Liver (tissue), 8 donors: ENCODE measurements at regions not wholly inside any gene's neighbourhood (a gene's known extent, or its start where the extent isn't known, plus 50 kb on each side); places are given as distances from the start of the nearest gene placed in this dataset.

Experiments
- DNase-seq: peaks from one replicate; pipeline ENCODE4 v3.0.0-alpha.2; 2017; ENCODE audit warnings: low spot score
- H3K27ac ChIP-seq, 2 donors: one replicate each; pipeline ENCODE4 v1.7.0; 2013; ENCODE audit warnings: inconsistent platforms in 2 of 2, low read length in 2 of 2, control low read depth in 1 of 2, low read depth in 1 of 2, mild to moderate bottlenecking in 1 of 2
- H3K27me3 ChIP-seq, 4 donors: one replicate each; pipeline versions ENCODE4 v1.6.1 to v1.7.0; 2013; ENCODE audit warnings: low read length in 3 of 4, inconsistent platforms in 1 of 4, mild to moderate bottlenecking in 1 of 4, moderate library complexity in 1 of 4; ENCODE audit not compliant: control insufficient read depth in 4 of 4, insufficient read depth in 4 of 4
- H3K36me3 ChIP-seq, 4 donors: one replicate each; pipeline versions ENCODE4 v1.6.1 to v1.7.0; 2013; ENCODE audit warnings: low read length in 3 of 4, mild to moderate bottlenecking in 3 of 4, low read depth in 1 of 4, moderate library complexity in 1 of 4; ENCODE audit not compliant: control insufficient read depth in 4 of 4, insufficient read depth in 3 of 4
- H3K4me1 ChIP-seq, 4 donors: one replicate each; pipeline versions ENCODE4 v1.6.1 to v1.7.0; 2013; ENCODE audit warnings: low read length in 3 of 4, mild to moderate bottlenecking in 3 of 4, moderate library complexity in 1 of 4; ENCODE audit not compliant: control insufficient read depth in 4 of 4, insufficient read depth in 4 of 4
- H3K4me3 ChIP-seq, 3 donors: one replicate each; pipeline versions ENCODE4 v1.6.1 to v1.7.0; 2013; ENCODE audit warnings: low read length in 3 of 3, control low read depth in 1 of 3, low read depth in 1 of 3, mild to moderate bottlenecking in 1 of 3
- H3K9ac ChIP-seq, 2 donors: one replicate each; pipeline ENCODE4 v1.7.0; 2013; ENCODE audit warnings: low read length in 2 of 2, mild to moderate bottlenecking in 2 of 2, moderate library complexity in 2 of 2, control low read depth in 1 of 2, low read depth in 1 of 2
- H3K9me3 ChIP-seq, 4 donors: one replicate each; pipeline versions ENCODE4 v1.6.1 to v1.7.0; 2013; ENCODE audit warnings: low read length in 3 of 4; ENCODE audit not compliant: control insufficient read depth in 4 of 4
- EGR1 ChIP-seq, 2 donors: IDR thresholded peaks; 2 replicates each; pipeline ENCODE4 v1.6.1; 2016 to 2018; ENCODE audit warnings: antibody characterized with exemption in 2 of 2, low read depth in 2 of 2
- FOXA2 ChIP-seq: IDR thresholded peaks from 2 replicates; pipeline ENCODE4 v1.6.1; 2016; ENCODE audit warnings: antibody characterized with exemption
- GABPA ChIP-seq, 2 donors: IDR thresholded peaks in 1 of 2; conservative IDR thresholded peaks in 1 of 2; 2 replicates each; pipeline ENCODE4 v1.6.1; 2016; ENCODE audit warnings: antibody characterized with exemption in 2 of 2, mild to moderate bottlenecking in 1 of 2, moderate library complexity in 1 of 2
- HNF4A ChIP-seq, 2 donors: conservative IDR thresholded peaks; 2 replicates each; pipeline ENCODE4 v1.6.1; 2016; ENCODE audit warnings: antibody characterized with exemption in 2 of 2, mild to moderate bottlenecking in 2 of 2
- HNF4G ChIP-seq: IDR thresholded peaks from 2 replicates; pipeline ENCODE4 v1.6.1; 2016; ENCODE audit warnings: antibody characterized with exemption
- JUND ChIP-seq, 2 donors: IDR thresholded peaks; 2 replicates each; pipeline ENCODE4 v1.6.1; 2016; ENCODE audit warnings: antibody characterized with exemption in 2 of 2
- NR2F2 ChIP-seq: IDR thresholded peaks from 2 replicates; pipeline ENCODE4 v1.6.1; 2016; ENCODE audit warnings: antibody characterized with exemption
- RAD21 ChIP-seq, 2 donors: IDR thresholded peaks; 2 replicates each; pipeline ENCODE4 v1.6.1; 2016; ENCODE audit warnings: antibody characterized with exemption in 2 of 2, mild to moderate bottlenecking in 2 of 2
- TAF1 ChIP-seq: conservative IDR thresholded peaks from 2 replicates; pipeline ENCODE4 v1.6.1; 2016; ENCODE audit warnings: antibody characterized with exemption, mild to moderate bottlenecking
- YY1 ChIP-seq: IDR thresholded peaks from 2 replicates; pipeline ENCODE4 v1.6.1; 2016; ENCODE audit warnings: antibody characterized with exemption, mild to moderate bottlenecking
- WGBS: extraction: QIAGEN DNeasy Blood & Tissue Kit; methylation state at CpG from one replicate; pipeline ENCODE4 v1.1.7; 2013; 5-methylcytosine and 5-hydroxymethylcytosine counted together
- TF ChIP-seq, protein P1 (sequence below): fragments of 150-350 bp; IDR thresholded peaks from 2 replicates; pipeline ENCODE4 v1.5.1; 2017; ENCODE audit warnings: improper control_type of control experiment, low read depth, low read length; ENCODE audit not compliant: missing input control
- TF ChIP-seq, protein P2 (sequence below): IDR thresholded peaks from 2 replicates; pipeline ENCODE4 v1.6.1; 2016; ENCODE audit warnings: antibody characterized with exemption
- TF ChIP-seq, protein P3 (sequence below): IDR thresholded peaks from 2 replicates; pipeline ENCODE4 v1.6.1; 2016; ENCODE audit warnings: antibody characterized with exemption
- TF ChIP-seq, protein P4 (sequence below): IDR thresholded peaks from 2 replicates; pipeline ENCODE4 v1.6.1; 2016; ENCODE audit warnings: antibody characterized with exemption
- donor health status: healthy.
- donor health status: healthy.
- donor health status: healthy.
- donor health status: healthy.
- donor health status: healthy.

DNA sequence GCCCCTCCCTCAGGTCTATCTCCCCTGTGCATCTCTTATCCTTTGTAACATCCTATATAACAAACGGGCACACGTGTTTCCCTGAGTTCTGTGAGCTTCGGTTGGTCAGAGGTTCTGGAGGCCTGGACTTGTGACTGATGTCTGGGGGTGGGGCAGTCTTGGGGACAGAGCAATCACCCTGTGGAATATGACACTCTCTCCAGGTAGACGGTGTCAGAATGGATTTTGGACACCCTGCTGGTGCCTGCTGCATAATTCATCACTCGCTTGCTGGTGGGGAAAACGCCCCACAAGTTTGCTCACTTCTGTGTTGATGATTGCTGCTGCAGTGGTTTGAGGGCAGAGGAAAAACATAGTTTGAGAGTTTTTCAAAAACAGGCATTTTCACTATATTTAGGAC is 223.2 kb downstream of the UQCRFS1 start:
- no peaks in the 10 kb centered on the region for H3K27me3 ChIP-seq
- DNase-seq, result no peak
- TF ChIP-seq EGR1 (IDR thresholded peaks at IDR 0.05; ENCODE audit: low read depth in 2 of 2) (no peak), RAD21 (IDR thresholded peaks at IDR 0.05) (no peak), FOXA2 (no peak), YY1 (no peak)
- 60% methylated on average over 6 of the region's 6 CpGs for WGBS
- no peaks in the 10 kb centered on the region for H3K4me1 ChIP-seq
- H3K27ac ChIP-seq, result no peak overlapping the region
- H3K9me3 ChIP-seq, result peaks cover 0 to 5% (median 2%) of the 10 kb centered on the region in 4 donors
- no peak overlapping the region for H3K4me3 ChIP-seq
- no peak overlapping the region for H3K9ac ChIP-seq
- no peaks in the 10 kb centered on the region for H3K36me3 ChIP-seq

DNA sequence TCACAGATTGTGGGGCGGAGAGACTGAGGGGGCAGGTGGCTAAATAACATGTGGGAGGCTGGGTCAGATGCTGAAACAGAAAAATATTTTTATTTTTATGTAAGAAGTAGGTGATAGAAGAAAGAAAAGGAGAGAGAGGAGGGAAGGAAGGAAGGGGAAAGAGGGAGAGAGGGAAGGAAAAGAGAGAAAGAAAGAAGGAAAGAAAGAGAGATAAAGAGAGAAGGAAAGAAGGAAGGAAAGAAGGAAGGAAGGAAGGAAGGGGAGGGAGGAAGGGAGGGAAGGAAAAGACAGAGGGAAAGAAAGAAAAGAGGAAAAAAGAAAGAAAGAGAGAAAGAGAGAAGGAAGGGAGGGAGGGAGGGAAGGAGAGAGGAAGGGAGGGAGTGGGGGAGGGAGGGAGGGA is 224.9 kb downstream of the UQCRFS1 start:
- no peaks in the 10 kb centered on the region for H3K4me1 ChIP-seq
- WGBS, result 91% methylated on average over 1 of the region's 1 CpG
- H3K27ac ChIP-seq, result no peak overlapping the region
- no peak overlapping the region for H3K9ac ChIP-seq
- TF ChIP-seq YY1 (no peak), HNF4G (no peak), GABPA (IDR thresholded peaks at IDR 0.05 in 1 of 2, conservative IDR thresholded peaks at IDR 0.05 in 1 of 2) (no peak), JUND (IDR thresholded peaks at IDR 0.05) (no peak)
- TF ChIP-seq, protein P1, sequence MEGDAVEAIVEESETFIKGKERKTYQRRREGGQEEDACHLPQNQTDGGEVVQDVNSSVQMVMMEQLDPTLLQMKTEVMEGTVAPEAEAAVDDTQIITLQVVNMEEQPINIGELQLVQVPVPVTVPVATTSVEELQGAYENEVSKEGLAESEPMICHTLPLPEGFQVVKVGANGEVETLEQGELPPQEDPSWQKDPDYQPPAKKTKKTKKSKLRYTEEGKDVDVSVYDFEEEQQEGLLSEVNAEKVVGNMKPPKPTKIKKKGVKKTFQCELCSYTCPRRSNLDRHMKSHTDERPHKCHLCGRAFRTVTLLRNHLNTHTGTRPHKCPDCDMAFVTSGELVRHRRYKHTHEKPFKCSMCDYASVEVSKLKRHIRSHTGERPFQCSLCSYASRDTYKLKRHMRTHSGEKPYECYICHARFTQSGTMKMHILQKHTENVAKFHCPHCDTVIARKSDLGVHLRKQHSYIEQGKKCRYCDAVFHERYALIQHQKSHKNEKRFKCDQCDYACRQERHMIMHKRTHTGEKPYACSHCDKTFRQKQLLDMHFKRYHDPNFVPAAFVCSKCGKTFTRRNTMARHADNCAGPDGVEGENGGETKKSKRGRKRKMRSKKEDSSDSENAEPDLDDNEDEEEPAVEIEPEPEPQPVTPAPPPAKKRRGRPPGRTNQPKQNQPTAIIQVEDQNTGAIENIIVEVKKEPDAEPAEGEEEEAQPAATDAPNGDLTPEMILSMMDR, result no peak
- TF ChIP-seq, protein P2, sequence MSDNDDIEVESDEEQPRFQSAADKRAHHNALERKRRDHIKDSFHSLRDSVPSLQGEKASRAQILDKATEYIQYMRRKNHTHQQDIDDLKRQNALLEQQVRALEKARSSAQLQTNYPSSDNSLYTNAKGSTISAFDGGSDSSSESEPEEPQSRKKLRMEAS, result no peak
- H3K27me3 ChIP-seq, result no peaks in the 10 kb centered on the region
- DNase-seq, result no peak
- H3K36me3 ChIP-seq, result no peaks in the 10 kb centered on the region
- peaks cover 0 to 5% (median 2%) of the 10 kb centered on the region in 4 donors for H3K9me3 ChIP-seq
- no peak overlapping the region for H3K4me3 ChIP-seq

DNA sequence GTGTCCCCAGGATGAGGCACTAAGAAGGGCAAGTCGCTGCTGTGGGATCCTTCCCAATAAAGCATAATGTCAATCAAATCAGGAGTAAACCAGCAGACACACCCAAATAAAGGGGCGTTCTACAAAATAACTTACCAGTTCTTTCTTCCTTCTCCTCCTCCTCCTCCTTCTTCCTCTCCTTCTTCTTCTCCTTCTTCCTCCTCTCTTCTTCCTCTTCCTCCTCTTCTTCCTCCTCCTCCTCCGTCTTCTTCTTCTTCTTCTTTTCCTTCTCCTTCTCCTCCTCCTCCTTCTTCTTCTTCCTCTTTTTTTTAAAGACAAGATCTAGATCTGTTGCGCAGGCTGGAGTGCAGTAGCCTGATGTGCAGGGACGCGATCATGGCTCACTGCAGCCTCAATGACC is 225.8 kb downstream of the UQCRFS1 start:
- Histone ChIP-seq H3K36me3 (no peaks in the 10 kb centered on the region), H3K9ac (no peak overlapping the region), H3K27ac (no peak overlapping the region), H3K4me1 (no peaks in the 10 kb centered on the region), H3K4me3 (no peak overlapping the region), H3K27me3 (no peaks in the 10 kb centered on the region), H3K9me3 (no peaks in the 10 kb centered on the region)
- 84% methylated on average over 6 of the region's 6 CpGs for WGBS
- no peak for DNase-seq
- TF ChIP-seq JUND (IDR thresholded peaks at IDR 0.05) (no peak), HNF4A (conservative IDR thresholded peaks at IDR 0.05) (no peak), EGR1 (IDR thresholded peaks at IDR 0.05; ENCODE audit: low read depth in 2 of 2) (no peak), FOXA2 (no peak), RAD21 (IDR thresholded peaks at IDR 0.05) (no peak), TAF1 (no peak), NR2F2 (no peak), HNF4G (no peak)
- TF ChIP-seq, protein P3, sequence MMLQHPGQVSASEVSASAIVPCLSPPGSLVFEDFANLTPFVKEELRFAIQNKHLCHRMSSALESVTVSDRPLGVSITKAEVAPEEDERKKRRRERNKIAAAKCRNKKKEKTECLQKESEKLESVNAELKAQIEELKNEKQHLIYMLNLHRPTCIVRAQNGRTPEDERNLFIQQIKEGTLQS, result no peak
- TF ChIP-seq, protein P2, result no peak
- TF ChIP-seq, protein P4, sequence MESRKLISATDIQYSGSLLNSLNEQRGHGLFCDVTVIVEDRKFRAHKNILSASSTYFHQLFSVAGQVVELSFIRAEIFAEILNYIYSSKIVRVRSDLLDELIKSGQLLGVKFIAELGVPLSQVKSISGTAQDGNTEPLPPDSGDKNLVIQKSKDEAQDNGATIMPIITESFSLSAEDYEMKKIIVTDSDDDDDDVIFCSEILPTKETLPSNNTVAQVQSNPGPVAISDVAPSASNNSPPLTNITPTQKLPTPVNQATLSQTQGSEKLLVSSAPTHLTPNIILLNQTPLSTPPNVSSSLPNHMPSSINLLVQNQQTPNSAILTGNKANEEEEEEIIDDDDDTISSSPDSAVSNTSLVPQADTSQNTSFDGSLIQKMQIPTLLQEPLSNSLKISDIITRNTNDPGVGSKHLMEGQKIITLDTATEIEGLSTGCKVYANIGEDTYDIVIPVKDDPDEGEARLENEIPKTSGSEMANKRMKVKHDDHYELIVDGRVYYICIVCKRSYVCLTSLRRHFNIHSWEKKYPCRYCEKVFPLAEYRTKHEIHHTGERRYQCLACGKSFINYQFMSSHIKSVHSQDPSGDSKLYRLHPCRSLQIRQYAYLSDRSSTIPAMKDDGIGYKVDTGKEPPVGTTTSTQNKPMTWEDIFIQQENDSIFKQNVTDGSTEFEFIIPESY, result no peak
